ENCODE measurements at regions not wholly inside any gene's neighbourhood (a gene's known extent, or its start where the extent isn't known, plus 50 kb on each side); places are given as distances from the start of the nearest gene placed in this dataset.
A peak's percentile ranks its signal among the peaks of the same experiment; 100 is the strongest.
"Not testable (repeated sequence)": the region's sequence is repeated elsewhere in the genome, so short reads cannot be mapped to it uniquely, and the experiment has no call there.

DNA sequence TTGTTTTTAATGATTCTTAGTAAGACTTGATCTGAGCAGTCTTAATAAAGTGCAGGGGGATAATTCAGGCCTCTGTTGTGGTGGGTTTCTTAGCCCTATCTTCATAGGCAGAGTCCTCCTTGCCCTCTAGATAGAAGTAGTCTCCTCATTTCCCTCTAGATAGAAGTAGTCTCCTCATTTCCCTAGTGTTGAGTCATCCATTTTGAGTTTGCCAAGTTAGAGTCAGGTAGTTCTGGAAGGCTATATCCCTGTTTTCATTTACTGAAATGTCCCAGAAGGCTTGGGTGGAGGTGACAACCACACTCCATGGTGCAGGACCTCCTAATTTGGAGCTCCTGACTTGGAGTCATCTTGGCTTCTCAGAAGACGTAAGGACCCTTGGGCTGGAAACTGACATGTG lies 384.6 kb downstream of the MLLT3 start:
- no peak for DNase-seq

DNA sequence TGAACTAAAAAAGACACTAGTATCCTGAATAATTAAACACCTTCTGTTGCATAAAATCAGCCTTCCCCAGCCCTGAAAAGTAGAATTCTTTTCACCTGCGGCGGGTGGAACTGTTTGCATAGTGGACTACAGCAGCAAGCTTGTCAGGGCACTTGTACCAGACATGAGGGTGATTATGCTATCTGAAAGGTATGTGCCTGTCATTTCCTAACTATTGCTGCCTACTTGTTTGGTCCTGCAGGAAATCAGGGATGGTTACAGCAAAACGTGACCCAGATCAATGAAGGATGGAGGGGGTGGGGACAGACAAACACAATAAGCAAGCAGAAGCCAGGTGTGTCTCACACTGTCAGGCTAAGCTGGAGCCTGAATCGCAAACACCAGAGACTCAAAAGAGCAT lies 385.6 kb downstream of the MLLT3 start:
- DNase-seq, result no peak

DNA sequence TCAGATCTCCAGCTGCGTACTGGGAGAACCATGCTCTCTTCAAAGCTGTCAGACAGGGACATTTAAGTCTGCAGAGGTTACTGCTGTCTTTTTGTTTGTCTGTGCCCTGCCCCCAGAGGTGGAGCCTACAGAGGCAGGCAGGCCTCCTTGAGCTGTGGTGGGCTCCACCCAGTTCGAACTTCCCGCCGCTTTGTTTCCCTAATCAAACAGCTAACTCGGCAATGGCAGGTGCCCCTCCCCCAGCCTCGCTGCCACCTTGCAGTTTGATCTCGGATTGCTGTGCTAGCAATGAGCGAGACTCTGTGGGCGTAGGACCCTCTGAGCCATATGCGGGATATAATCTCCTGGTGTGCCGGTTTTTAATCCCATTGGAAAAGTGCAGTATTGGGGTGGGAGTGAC lies 387.1 kb downstream of the MLLT3 start:
- DNase-seq, result not testable (repeated sequence)

DNA sequence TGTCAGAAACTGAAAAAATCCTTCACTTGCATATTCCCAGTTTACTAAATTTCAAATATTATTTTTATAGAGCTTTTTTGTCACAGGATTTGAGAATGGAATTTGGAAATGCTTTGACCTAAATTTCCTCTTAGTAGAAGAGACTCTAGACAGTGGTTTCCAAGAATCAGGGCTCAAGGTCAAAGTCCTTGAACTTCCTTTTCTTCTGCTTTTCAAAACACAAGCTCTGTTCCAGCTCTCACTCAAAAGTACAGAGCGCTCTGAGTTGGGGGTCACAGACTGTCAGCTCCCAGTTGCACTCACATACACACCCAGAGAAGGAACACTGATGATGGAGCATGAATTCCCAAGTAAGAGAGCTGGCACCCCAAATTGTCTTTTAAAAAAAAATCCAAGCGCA lies 394.2 kb downstream of the MLLT3 start:
- DNase-seq, result no peak

DNA sequence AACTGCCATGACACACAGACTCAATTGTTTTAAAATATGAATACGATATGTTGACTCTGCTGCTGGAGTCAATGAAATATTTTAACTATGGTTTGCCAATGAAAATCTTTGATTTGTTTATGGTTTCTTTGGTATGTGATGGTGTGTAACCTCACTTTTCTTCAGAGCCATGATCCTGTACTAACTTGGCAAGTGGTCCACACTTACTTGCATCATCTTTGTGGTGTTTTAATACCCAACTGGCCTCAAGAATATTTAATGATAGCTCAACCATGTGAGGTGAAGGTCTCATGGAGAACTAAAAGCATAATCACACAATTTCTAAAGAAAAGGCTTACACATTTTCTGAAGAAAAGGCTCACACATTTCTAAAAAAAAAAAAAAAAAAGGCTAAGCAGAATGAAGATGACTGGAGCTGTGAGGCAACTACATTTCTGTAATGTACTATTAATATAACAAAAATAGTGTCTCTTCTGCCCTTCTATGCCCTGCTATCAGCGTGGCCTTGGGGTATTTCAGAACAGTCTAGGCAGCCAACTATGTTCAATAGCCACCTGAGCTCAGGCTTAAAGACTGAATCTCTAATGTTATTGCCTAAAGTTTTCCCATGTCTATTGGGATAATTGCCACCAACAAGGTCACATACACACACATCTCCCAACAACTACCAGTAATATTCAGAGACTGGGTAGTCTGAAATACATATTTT lies 395.0 kb downstream of the MLLT3 start:
- DNase-seq, result no peak

DNA sequence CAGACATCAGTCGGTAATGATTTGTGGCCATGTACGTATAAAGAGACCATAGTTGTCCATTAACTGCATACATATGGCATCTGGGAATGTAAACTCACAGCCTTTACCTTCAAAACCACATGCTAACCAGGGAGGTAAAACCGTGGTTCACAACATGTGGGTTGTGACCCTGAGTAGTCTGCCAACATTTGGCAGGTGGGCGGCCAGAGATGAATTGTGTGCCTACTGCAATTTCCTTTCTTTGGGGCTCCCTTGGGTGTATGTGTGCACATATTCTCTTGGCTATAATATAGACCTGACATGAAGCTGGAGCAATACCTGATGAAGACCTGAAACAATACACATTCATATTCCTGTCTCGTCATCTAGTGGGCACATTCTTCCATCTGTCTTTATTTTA lies 396.0 kb downstream of the MLLT3 start:
- no peak for DNase-seq

DNA sequence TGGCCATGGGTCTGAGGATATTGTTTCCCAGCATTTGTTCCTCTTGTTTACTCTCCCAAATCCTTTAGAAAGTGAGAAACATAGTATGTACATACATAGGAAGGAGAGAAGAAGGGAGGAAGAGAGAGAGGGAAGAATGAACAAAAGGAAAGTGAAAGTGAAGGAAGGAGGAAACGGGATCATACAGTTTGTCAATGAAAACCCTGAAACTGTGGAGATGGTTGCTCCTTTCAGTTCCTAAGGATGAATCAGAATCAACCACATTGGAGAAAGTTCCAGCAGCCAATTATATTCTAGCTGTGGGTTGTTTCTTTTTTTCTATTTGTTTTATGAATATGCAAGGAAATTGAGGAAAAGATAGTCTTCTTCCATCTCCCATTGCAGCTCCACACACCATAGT lies 396.5 kb downstream of the MLLT3 start:
- DNase-seq, result no peak

DNA sequence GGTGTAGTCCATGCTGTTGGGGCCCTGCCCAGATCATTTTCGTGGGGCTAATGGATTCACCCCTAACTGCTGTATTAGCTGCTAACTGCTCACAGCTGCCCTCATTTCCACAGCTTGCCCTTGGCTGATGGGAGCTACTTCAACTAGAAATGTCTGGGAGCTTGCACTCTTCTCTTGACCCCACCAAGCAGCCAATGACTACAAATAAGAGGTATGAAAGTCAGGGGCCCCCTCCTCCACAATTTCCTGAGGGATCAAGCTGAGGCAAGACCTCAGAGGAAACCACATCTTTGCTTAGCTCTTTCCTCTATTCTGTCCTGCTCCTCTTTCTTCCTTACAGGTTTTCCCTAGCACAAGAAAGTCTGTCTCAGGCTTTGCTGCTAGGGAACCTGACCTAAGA lies 397.5 kb downstream of the MLLT3 start:
- DNase-seq, result no peak

DNA sequence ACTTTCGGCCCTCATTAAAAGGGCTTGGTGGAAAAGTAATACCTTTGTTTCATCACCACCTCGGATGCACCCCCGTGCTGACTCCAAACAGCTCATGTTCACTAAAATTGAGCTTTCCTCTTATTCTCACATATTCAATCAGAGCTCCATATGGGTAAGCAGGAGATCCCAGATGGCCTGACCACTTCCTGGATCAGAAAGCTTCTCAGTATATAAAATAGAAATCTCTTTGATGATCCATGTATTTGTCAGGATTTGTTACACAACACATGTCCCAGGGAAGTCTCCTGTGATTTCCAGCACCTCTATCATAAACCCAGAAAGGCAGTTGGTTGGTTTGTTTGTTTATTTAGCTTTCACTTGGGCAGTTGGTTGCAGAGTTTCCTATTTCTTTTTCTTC lies 402.0 kb downstream of the MLLT3 start:
- DNase-seq, result no peak

DNA sequence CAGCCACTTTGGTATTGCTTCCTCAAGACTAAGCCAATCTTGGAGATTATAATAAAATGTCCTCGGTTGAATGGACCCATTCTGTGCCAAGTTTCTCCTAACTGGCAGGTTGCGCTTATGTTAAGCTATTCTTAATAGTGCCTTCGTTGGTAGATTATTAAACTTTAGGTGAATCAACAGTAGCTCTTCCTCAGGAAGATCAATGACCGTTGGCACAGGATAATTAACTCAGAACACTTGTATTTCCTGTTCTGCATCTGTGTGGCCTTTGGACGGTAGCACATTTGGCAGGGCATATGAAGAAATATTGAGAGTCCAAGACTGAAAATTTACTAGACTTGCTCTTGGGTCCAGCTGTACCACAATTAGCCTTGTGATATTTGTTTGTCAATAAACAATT lies 402.9 kb downstream of the MLLT3 start:
- DNase-seq, result no peak

DNA sequence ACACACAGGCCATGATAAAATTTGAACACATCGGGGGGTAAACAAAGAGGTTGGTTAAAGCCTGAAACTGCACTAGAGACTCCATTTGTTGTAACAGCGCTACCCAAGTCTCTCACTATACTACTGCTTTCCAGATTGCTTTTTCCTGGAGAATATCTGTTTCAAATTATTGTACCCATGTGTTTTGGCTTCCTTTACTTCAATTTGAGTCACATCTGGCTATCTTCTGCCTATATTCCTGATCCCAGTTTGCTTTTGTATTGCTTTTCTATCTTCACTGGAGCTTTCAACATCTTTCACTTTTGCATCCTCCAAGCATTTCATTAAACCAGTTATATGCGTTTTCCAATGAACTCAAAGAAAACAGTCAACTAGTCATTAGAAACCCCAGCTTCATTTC lies 404.7 kb downstream of the MLLT3 start:
- no peak for DNase-seq

DNA sequence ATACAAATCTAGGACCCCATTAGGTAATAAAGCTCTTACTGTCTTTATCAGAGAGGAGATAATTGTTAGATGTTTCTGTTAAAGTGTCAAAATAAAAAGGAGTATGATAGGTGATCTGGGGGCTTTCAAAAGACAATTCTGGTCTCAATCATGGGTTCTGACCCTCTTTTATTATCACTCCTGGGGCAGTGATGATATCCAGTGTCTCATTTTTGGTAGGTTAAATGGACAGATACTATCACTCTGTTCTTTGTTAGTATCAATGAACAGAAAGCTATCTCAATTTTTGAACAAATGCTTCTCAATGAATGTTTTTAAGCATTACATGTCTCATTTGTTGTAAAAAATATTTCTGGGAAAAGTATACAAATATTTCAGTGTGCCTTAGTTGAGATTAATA lies 405.9 kb downstream of the MLLT3 start:
- DNase-seq, result no peak

DNA sequence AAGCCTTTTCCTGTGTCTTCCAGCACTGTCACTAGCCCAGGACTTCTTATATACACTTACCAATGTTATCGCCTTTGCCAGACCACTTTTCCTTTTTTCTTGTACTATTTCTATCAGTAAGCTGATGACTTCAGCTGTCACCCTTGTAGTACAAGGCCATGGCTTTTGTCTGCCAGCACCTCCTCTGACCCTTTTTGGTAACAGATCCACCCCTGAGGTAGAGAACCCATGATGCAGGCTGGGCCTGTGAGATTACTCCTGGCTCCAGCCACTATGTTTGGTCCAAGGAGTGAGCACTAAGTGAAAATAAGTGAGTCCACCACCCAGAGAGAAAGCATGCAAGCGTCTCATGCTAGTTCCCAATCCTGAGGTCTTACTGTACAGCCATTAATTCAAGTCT lies 406.7 kb downstream of the MLLT3 start:
- DNase-seq, result no peak

DNA sequence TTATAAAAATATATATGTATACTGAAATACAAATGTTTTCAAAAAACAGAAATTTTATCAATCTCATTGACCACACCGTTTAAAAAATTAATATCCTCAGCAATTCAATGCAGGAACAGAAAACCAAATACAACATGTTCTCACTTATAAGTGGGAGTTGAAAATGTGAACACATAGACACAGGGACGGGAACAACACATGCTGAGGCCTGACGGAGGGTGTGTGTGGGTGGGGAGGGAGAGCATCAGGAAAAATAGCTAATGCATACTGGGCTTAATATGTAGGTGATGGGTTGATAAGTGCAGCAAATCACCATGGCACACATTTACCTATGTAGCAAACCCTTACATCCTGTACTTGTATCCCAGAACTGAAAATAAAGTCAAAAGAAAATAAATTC lies 409.5 kb downstream of the MLLT3 start:
- no peak for DNase-seq

DNA sequence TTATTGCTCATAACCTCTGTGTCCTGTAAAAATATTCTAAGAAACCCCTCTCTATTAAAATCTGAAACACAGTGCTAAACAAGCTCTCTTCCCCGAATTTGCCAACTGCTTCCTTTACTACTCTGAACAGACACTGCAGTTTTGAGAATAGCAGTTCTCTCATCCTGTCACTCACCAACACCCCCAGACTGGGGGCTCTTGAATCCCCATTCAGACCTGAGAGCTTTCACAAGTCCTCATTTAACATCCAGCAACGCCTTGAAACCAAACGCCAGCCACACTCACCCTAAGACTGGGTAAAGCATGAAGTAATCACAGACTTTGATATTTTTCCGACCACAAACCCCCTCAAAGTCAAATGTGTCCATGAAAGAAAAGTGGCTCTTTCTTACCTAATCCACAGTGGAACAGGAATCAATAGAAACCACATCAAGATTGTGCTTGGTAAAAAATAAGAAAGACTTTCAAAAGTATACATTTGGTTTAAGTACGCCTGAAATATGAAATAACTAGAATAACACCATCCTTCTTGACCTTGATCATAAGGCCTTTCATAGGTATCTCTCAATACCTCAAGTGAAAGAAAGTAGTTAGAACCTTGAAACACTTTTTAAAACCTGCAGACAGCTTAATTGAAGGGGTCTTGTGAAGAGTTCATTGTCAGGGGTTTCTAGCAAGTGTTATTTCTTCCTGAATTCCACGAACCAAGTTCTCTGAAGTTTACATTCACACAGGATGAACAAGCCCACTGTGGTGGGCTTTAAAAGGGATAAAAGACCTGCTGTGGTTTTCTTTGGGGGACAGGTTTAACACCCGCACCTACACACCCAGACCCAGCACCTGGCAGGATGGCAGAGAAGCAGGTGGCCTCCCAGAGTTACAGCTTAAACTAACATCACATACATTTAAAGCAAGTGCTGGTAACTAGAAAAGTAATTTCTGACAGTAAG lies 412.6 kb downstream of the MLLT3 start:
- DNase-seq, result peak; percentile 22

DNA sequence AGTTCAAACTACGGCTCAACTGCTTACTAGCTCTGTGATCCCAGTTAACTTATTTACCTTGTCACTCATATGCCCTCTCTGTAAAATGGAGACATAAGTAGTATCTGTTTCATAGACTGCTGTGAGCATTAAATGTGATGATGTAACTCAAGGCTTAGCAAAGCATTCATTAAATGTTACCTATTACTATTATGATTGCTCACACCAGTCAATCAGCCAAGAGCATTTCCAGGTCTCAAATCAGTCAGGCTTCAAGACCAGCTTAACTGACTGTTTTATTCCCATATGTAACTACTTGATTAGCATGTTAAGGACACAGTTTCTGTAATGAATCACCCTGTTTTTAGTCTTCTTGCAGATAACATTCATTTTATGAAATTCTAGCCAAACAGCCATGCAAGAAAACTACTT lies 413.3 kb downstream of the MLLT3 start:
- DNase-seq, result no peak

DNA sequence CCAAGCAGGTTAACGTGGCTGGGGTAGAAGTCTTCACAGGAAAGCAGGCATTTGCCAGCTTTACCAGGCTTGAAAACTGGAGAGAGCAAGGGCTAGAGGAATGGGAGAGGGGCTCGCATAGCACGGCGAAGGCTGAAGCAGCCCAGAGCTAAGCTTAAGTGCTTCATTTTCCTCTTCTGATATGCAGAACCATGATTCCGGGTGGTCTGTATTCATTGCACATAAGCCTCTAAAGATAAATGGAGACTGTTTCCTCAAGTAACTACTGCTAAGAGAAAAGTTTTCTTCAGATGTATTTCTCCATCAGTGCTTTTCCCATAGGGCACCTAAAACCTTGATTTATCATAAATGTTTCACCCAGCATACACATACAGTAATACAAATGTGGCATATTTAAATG lies 414.1 kb downstream of the MLLT3 start:
- no peak for DNase-seq

DNA sequence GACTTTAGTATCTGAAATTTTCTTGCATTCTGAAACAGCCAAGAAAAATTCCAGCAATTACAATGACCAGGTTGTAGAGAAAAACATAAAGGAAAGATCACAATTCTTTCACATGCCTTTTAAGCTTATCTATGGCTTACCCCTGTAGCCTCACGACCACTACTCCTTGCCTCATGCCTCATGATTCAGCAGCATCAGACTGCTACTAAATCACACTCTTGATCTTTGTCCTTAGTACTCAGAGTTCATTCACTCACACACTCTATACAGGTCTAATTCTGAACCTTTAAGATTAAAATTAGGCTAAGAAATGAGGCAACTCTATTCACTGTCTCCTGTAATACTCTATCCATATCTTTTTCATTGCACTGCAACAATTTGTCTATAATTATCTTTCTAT lies 415.1 kb downstream of the MLLT3 start:
- no peak for DNase-seq

DNA sequence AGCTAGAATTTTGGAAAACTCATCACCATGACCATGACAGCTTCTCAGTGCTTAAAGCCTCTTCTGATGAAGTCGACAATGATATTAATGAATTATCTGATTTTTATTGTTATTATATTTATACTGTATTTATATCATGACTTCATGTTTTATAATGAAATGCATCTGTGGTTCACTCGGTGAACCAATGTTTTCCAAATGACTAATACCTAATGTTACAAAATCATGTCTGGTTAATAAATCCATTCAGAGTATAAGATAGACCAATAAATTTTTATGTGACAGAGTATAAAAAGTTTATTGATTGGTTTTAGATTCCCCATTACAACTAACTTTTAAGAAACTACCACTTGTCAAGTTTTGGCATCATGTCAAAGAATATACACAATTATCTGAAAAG lies 416.5 kb downstream of the MLLT3 start:
- DNase-seq, result no peak

DNA sequence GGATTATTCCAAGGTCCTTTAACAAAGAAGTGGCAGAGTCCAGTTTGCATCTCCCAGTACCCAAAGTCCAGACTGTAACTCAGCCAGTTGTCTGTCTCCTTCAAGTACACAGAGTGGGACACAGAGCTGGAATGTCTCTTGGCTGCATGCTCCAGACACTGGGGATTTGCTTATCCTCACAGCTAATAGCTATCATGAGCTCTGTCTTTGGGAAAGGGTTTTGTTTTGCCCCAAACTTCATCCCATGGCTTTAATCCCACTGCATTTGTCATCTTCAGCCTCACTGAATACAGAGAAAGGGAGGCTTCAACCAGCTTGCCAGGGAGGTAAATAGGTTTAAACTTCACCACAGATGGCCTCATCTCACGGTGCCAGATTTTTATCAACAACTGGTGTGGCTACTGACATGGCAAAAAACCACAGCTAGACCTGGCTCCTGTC lies 412.2 kb upstream of the SLC24A2 start:
- no peak for DNase-seq

DNA sequence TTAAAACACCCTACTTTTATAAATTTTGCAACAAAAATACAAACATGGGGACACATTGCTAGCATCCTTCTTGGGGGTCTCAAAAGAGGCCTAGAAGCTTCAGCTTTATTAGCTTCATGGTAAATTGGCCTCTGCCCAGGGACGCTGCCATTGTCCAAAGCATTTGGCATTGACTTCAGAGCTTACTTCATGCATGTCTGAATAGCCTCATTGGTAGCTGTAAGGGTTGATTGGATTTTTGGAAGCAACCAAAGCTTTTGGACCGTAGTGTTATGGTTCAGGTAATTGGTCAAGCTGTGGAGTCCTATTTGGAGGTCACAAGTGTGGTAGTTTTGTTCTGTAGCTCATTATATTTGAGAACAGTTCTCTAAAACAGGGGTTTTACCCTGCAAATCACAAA lies 411.7 kb upstream of the SLC24A2 start:
- DNase-seq, result no peak

DNA sequence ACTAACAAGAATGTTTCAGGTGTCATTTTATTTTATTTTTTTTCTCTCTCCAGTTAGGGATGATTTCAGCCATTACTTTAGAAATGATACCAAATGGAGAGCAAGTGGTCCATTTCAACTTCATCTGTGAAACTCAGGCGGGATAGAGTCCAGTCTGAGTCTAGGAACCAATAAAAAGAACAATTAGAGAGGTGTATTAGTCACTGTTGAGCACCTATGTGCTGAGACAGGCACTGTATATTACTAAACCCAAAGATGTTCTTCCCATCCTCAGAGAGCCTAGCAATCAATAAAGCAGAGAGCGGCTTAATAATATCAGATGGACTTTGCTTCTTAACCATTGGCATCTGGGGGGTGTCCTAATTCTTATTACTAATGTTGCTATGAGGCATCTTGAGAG lies 410.3 kb upstream of the SLC24A2 start:
- no peak for DNase-seq

DNA sequence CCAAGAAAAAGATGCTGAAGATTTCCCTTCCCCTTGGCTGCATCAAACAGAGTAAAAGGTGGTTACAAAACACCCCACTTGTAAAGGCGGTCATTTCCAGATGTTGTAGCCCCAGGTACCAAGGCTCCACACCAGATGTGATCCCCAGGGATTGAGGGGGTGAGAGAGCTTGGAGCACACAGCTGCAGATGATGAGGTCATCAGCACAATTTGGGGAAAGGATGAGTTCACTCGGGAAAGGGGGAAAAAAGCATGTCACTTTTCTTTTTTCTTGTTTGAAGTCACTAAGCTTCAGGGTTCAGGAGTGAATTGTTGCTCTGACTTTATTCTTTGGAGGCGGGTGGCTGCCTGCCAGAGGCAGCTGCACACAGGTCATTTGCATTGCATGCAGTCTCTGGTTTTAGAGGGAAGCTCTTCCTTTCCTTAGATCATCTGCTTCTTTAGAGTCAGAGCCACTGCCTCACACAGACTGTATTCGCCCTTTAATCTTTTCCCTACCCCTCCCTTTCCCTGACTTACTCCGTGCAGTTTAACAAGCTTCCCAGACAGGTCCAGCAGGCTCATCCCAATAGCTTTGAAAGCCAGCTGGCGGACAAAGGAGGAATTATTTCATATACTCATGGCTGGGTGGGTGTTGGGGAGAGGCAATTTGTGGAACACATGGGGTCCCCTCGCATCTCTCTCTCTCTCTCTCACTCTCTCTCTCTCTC lies 409.3 kb upstream of the SLC24A2 start:
- no peak for DNase-seq
